HL-60 (cell line): ENCODE measurements at regions not wholly inside any gene's neighbourhood (a gene's known extent, or its start where the extent isn't known, plus 50 kb on each side); places are given as distances from the start of the nearest gene placed in this dataset.

ENCODE experiments used
- CTCF ChIP-seq: IDR thresholded peaks from one replicate; pipeline ENCODE4 v1.5.1; 2011; ENCODE audit warnings: low read length, control low read depth, inconsistent platforms; ENCODE audit not compliant: insufficient read depth
- GABPA ChIP-seq: IDR thresholded peaks from 2 replicates; pipeline ENCODE4 v1.6.1; 2012; ENCODE audit warnings: low read depth

- no peak for TF ChIP-seq CTCF
- TF ChIP-seq GABPA: no peak
Observed at GRCh38 chr10:131433568-131433967, 122.0 kb upstream of the TCERG1L start.
